PC-3 (cell line): ENCODE measurements at regions not wholly inside any gene's neighbourhood (a gene's known extent, or its start where the extent isn't known, plus 50 kb on each side); places are given as distances from the start of the nearest gene placed in this dataset.

Source experiments
- ATAC-seq: fragments of 200-7000 bp; cut with Tn5 transposase; 2 replicates; pipeline ENCODE4 v1.9.1; 2020; ENCODE audit warnings: mild to moderate bottlenecking, moderate library complexity
- BruUV-seq: library from RNA; stranded (reverse); fragments of 400-500 nt; replicated peaks from 2 replicates; lab custom pipeline; 2021; lab: Mats Ljungman, UMichigan
- CTCF ChIA-PET: fragments of 300-600 bp; sonication (Branson Sonifier 250); formaldehyde crosslinking; loops from one replicate; lab custom pipeline; 2022; ENCODE audit warnings: antibody characterized with exemption; lab: Charles Lee
- POLR2A ChIA-PET: fragments of 300-600 bp; sonication (Branson Sonifier 250); formaldehyde crosslinking; loops from one replicate; lab custom pipeline; 2022; ENCODE audit warnings: antibody characterized with exemption; ENCODE audit not compliant: unreplicated experiment; lab: Charles Lee
- DNase-seq: peaks from one replicate; pipeline ENCODE4 v3.0.0-alpha.2; 2015
- H2AFZ ChIP-seq: fragments of 300-600 bp; sonication (generic); 2 replicates; pipeline ENCODE4 v1.6.0; 2016; ENCODE audit warnings: antibody characterized with exemption, low read length
- H3F3A ChIP-seq: fragments of 300-600 bp; sonication (generic); one replicate; pipeline ENCODE4 v1.6.0; 2017; ENCODE audit warnings: antibody characterized with exemption, low read length, control low read depth, mild to moderate bottlenecking; ENCODE audit not compliant: unreplicated experiment
- H3K27ac ChIP-seq: fragments of 300-600 bp; sonication (generic); 2 replicates; pipeline ENCODE4 v1.5.1; 2016; ENCODE audit warnings: mild to moderate bottlenecking, low read length
- H3K27me3 ChIP-seq: fragments of 300-600 bp; sonication (generic); 2 replicates; pipeline ENCODE4 v1.6.1; 2016; ENCODE audit warnings: low read length, mixed read lengths
- H3K36me3 ChIP-seq: fragments of 300-600 bp; sonication (generic); 2 replicates; pipeline ENCODE4 v1.6.1; 2016; ENCODE audit warnings: low read depth, mixed run types, low read length, mixed read lengths
- H3K4me1 ChIP-seq: fragments of 300-600 bp; sonication (generic); 2 replicates; pipeline ENCODE4 v1.5.1; 2016; ENCODE audit warnings: low read length; ENCODE audit not compliant: insufficient read depth
- H3K4me2 ChIP-seq: fragments of 300-600 bp; sonication (generic); 2 replicates; pipeline ENCODE4 v1.6.0; 2016; ENCODE audit warnings: low read length
- H3K4me3 ChIP-seq: fragments of 300-600 bp; sonication (generic); 2 replicates; pipeline ENCODE4 v1.5.1; 2016; ENCODE audit warnings: mild to moderate bottlenecking, low read length, mixed read lengths
- H3K79me2 ChIP-seq: fragments of 300-600 bp; sonication (generic); 2 replicates; pipeline ENCODE4 v1.6.1; 2017; ENCODE audit warnings: low read length, mixed read lengths
- H3K9ac ChIP-seq: fragments of 300-600 bp; sonication (generic); 2 replicates; pipeline ENCODE4 v1.6.0; 2016; ENCODE audit warnings: mild to moderate bottlenecking, low read length
- H3K9me2 ChIP-seq: fragments of 300-600 bp; sonication (generic); replicated peaks from 2 replicates; pipeline ENCODE4 v1.6.1; 2016; ENCODE audit warnings: mixed run types, low read length, mixed read lengths
- H3K9me3 ChIP-seq: fragments of 300-600 bp; sonication (generic); 2 replicates; pipeline ENCODE4 v1.6.1; 2016; ENCODE audit warnings: low read length, mixed read lengths
- H4K20me1 ChIP-seq: fragments of 300-600 bp; sonication (generic); 2 replicates; pipeline ENCODE4 v1.6.1; 2016; ENCODE audit warnings: low read length, mixed read lengths
- CTCF ChIP-seq: fragments of 300-600 bp; sonication (generic); conservative IDR thresholded peaks from 2 replicates; pipeline ENCODE4 v1.5.1; 2017; ENCODE audit warnings: antibody characterized with exemption, low read depth, mild to moderate bottlenecking, low read length
- EZH2 ChIP-seq: fragments of 300-600 bp; sonication (generic); IDR thresholded peaks from one replicate; pipeline ENCODE4 v1.6.1; 2017; ENCODE audit warnings: antibody characterized with exemption, mild to moderate bottlenecking, low read length; ENCODE audit not compliant: unreplicated experiment
- EZH2phosphoT487 ChIP-seq: fragments of 300-600 bp; sonication (generic); IDR thresholded peaks from 2 replicates; pipeline ENCODE4 v1.6.1; 2018; ENCODE audit warnings: mild to moderate bottlenecking, antibody characterized with exemption, low read length, borderline replicate concordance
- intact Hi-C: fragments of 100-400 bp; cut with micrococcal nuclease; formaldehyde crosslinking; loops from 2 replicates; pipeline ENCODE4 v1.9.0; 2023

GRCh38 chr12:28140404-28140803, 49.9 kb upstream of the CCDC91 start:
- H3K36me3 ChIP-seq, result no peaks in the 10 kb centered on the region
- ChIA-PET POLR2A (no interaction called here), CTCF (no interaction called here)
- H4K20me1 ChIP-seq, result no peaks in the 10 kb centered on the region
- no peak overlapping the region for H3K4me3 ChIP-seq
- H3K4me1 ChIP-seq, result no peaks in the 10 kb centered on the region
- no peaks in the 10 kb centered on the region for H3K79me2 ChIP-seq
- H2AFZ ChIP-seq, result no peak overlapping the region
- ATAC-seq (no peak), DNase-seq (no peak)
- no peak overlapping the region for H3K27ac ChIP-seq
- no peaks in the 10 kb centered on the region for H3K9me2 ChIP-seq
- no peaks in the 10 kb centered on the region for H3K27me3 ChIP-seq
- H3K4me2 ChIP-seq, result no peak overlapping the region
- no peaks in the 10 kb centered on the region for H3K9me3 ChIP-seq
- no peak for TF ChIP-seq CTCF
- no peak for TF ChIP-seq EZH2phosphoT487
- TF ChIP-seq EZH2, result no peak
- H3K9ac ChIP-seq, result no peak overlapping the region
- BruUV-seq, result no TSS peak
- H3F3A ChIP-seq, result no peaks in the 10 kb centered on the region
- intact Hi-C loops, result no loop called here
